Fibroblast of mammary gland (primary cell): ENCODE measurements at regions not wholly inside any gene's neighbourhood (a gene's known extent, or its start where the extent isn't known, plus 50 kb on each side); places are given as distances from the start of the nearest gene placed in this dataset.

Source experiments
- DNase-seq: peaks from one replicate; pipeline ENCODE4 v3.0.0-alpha.2; 2010; ENCODE audit warnings: low read depth
- H3K4me3 ChIP-seq: 2 replicates; pipeline ENCODE4 v1.5.1; 2011; ENCODE audit warnings: low read depth, mild to moderate bottlenecking, low read length, moderate library complexity; ENCODE audit not compliant: control insufficient read depth
- TF ChIP-seq, protein P1 (sequence below): conservative IDR thresholded peaks from 2 replicates; pipeline ENCODE4 v1.5.1; 2011; ENCODE audit warnings: low read depth, low read length, inconsistent platforms; ENCODE audit not compliant: control insufficient read depth, insufficient read depth

DNA sequence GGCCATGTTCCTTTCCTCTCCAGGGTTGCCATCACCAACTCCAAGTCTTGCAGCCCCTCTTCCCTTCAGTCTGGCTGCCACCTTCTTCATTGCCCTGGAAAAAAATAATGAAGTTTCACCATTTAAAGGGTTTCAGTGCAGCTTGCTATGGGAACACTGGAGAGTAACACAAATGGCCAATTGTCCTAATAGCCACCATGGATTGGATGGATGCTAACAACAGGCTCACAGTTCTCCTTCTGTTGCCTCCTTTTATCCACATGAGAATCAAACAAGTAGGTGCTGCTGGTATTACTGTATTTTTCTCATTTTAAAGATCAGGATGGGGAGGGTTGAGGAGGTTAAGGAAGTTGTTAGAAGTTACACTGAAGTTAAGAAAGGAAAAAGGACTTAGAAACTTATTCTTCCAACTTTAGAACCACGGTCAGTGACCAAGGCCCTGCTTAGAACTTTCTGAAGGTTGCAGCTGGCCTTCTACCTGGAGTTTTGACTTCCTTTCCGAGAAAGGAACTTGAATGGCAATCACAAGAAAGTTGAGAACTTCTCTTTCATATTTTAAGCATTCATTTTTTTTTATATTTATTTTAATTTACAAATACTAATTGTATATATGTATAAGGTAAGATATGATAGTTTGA is 198.0 kb upstream of the MAF start:
- DNase-seq = no peak
- no peak overlapping the region for H3K4me3 ChIP-seq
- TF ChIP-seq, protein P1, sequence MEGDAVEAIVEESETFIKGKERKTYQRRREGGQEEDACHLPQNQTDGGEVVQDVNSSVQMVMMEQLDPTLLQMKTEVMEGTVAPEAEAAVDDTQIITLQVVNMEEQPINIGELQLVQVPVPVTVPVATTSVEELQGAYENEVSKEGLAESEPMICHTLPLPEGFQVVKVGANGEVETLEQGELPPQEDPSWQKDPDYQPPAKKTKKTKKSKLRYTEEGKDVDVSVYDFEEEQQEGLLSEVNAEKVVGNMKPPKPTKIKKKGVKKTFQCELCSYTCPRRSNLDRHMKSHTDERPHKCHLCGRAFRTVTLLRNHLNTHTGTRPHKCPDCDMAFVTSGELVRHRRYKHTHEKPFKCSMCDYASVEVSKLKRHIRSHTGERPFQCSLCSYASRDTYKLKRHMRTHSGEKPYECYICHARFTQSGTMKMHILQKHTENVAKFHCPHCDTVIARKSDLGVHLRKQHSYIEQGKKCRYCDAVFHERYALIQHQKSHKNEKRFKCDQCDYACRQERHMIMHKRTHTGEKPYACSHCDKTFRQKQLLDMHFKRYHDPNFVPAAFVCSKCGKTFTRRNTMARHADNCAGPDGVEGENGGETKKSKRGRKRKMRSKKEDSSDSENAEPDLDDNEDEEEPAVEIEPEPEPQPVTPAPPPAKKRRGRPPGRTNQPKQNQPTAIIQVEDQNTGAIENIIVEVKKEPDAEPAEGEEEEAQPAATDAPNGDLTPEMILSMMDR = no peak

GRCh38 chr16:79797486-79797885 is 196.9 kb upstream of the MAF start:
- TF ChIP-seq, protein P1 = no peak
- DNase-seq = no peak
- H3K4me3 ChIP-seq = no peak overlapping the region

DNA sequence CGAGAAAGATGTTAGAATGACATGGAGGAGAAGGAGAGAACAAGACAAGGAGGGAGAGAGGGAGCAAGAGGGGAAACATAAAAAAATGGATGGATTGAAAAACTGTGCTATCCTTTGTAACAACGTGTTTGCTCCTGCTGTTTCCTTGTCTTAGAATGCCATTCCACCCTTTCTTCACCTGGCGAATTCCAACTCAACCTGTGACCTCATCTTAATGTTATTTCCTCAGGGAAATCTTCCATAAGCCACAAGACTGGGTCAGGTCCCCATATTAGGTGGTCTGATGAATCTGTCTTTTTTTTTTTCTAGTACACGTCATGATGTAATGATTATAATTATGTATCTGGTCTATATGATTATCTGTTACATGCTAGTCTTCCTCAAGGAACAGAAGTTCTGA is 195.0 kb upstream of the MAF start:
- TF ChIP-seq, protein P1 = no peak
- DNase-seq = no peak
- no peak overlapping the region for H3K4me3 ChIP-seq

GRCh38 chr16:79794941-79795340 is 194.4 kb upstream of the MAF start:
- no peak for DNase-seq
- TF ChIP-seq, protein P1 = no peak
- no peak overlapping the region for H3K4me3 ChIP-seq

- TF ChIP-seq, protein P1 = no peak
- H3K4me3 ChIP-seq = no peak overlapping the region
These were observed 192.3 kb upstream of the MAF start for GRCh38 chr16:79792664-79793351.

GRCh38 chr16:79792076-79792475 is 191.5 kb upstream of the MAF start:
- H3K4me3 ChIP-seq = no peak overlapping the region
- no peak for DNase-seq
- TF ChIP-seq, protein P1 = no peak

More at GRCh38 chr16:79792664-79793351, 192.3 kb upstream of the MAF start:
- no peak for DNase-seq

- TF ChIP-seq, protein P1 = no peak
- H3K4me3 ChIP-seq = no peak overlapping the region
These were observed 190.3 kb upstream of the MAF start for GRCh38 chr16:79790854-79791253.

More at GRCh38 chr16:79790854-79791253, 190.3 kb upstream of the MAF start:
- no peak for DNase-seq
